Prostate gland (tissue), 2 donors: ENCODE measurements at regions not wholly inside any gene's neighbourhood (a gene's known extent, or its start where the extent isn't known, plus 50 kb on each side); places are given as distances from the start of the nearest gene placed in this dataset.

Experiments
- POLR2AphosphoS5 ChIP-seq: sonication (generic); formaldehyde crosslinking; IDR thresholded peaks from one replicate; pipeline ENCODE4 v1.6.1; 2017; ENCODE audit warnings: antibody characterized with exemption
- TF ChIP-seq, protein P1 (sequence below), 4 experiments: fragments of 200-600 bp in 2 of 4; fragments of 450-650 bp in 2 of 4; sonication (generic) in 2 of 4; IDR thresholded peaks; 1 replicate in 3 of 4; 2 replicates in 1 of 4; pipeline ENCODE4 v1.5.1; 2016 to 2019; ENCODE audit warnings: antibody characterized with exemption in 4 of 4, mild to moderate bottlenecking in 2 of 4, moderate library complexity in 2 of 4

DNA sequence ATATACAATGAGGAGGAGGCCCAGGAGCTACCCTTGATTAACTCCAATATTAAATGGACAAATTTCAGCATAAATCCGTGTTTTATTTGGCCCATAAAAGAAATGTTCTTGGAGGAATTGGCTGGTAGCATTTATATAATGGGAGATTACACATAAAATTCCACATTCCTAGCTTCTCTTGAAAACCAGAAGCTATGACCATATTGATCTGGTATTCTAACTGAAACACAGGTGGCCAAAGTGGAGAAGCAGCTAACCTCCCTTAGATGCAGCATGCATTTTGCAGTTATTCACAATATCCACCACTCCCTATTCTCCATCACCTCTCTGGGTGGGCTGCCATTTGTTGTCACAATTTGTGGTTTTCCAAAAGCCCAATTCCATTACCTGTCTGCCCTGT, 148.8 kb upstream of the CACNA2D1 start:
- TF ChIP-seq, protein P1, sequence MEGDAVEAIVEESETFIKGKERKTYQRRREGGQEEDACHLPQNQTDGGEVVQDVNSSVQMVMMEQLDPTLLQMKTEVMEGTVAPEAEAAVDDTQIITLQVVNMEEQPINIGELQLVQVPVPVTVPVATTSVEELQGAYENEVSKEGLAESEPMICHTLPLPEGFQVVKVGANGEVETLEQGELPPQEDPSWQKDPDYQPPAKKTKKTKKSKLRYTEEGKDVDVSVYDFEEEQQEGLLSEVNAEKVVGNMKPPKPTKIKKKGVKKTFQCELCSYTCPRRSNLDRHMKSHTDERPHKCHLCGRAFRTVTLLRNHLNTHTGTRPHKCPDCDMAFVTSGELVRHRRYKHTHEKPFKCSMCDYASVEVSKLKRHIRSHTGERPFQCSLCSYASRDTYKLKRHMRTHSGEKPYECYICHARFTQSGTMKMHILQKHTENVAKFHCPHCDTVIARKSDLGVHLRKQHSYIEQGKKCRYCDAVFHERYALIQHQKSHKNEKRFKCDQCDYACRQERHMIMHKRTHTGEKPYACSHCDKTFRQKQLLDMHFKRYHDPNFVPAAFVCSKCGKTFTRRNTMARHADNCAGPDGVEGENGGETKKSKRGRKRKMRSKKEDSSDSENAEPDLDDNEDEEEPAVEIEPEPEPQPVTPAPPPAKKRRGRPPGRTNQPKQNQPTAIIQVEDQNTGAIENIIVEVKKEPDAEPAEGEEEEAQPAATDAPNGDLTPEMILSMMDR (IDR thresholded peaks at IDR 0.05) = no peak
- TF ChIP-seq POLR2AphosphoS5 = no peak
